Caco-2 (cell line): ENCODE measurements at regions not wholly inside any gene's neighbourhood (a gene's known extent, or its start where the extent isn't known, plus 50 kb on each side); places are given as distances from the start of the nearest gene placed in this dataset.

Source experiments
- BruUV-seq: library from RNA; stranded (reverse); fragments of 400-500 nt; replicated peaks from 2 replicates; lab custom pipeline; 2021; lab: Mats Ljungman, UMichigan
- CTCF ChIA-PET: fragments of 300-600 bp; sonication (Branson Sonifier 250); formaldehyde crosslinking; loops from one replicate; lab custom pipeline; 2022; ENCODE audit warnings: antibody characterized with exemption; lab: Charles Lee
- POLR2A ChIA-PET: fragments of 300-600 bp; sonication (Branson Sonifier 250); formaldehyde crosslinking; loops from one replicate; lab custom pipeline; 2022; ENCODE audit warnings: antibody characterized with exemption; lab: Charles Lee
- DNase-seq, 2 experiments: peaks; one replicate each; pipeline versions ENCODE4 v3.0.0 to v3.0.0-alpha.2; 2020 to 2022
- H3K27me3 ChIP-seq: replicated peaks from 2 replicates; pipeline ENCODE4 v1.6.0; 2011; ENCODE audit warnings: low read length; ENCODE audit not compliant: control insufficient read depth, insufficient read depth
- H3K36me3 ChIP-seq: 2 replicates; pipeline ENCODE4 v1.5.1; 2011; ENCODE audit warnings: low read length; ENCODE audit not compliant: control insufficient read depth, insufficient read depth
- H3K4me1 ChIP-seq: fragments of 250-450 bp; sonication (Bioruptor Pico); 2 replicates; pipeline ENCODE4 v1.5.1; 2020; ENCODE audit warnings: mild to moderate bottlenecking
- H3K4me3 ChIP-seq: 2 replicates; pipeline ENCODE4 v1.5.1; 2011; ENCODE audit warnings: low read depth, mild to moderate bottlenecking, control low read depth, low read length
- H3K9me3 ChIP-seq: fragments of 250-450 bp; sonication (Bioruptor Pico); 2 replicates; pipeline ENCODE4 v1.5.1; 2020; ENCODE audit warnings: mild to moderate bottlenecking, moderate library complexity
- H3K27ac Mint-ChIP-seq: one replicate; pipeline ENCODE4 v1.8.0; 2022; ENCODE audit warnings: mixed read lengths; ENCODE audit not compliant: unreplicated experiment
- H3K27me3 Mint-ChIP-seq: one replicate; pipeline ENCODE4 v1.8.0; 2022; ENCODE audit warnings: mixed read lengths; ENCODE audit not compliant: insufficient read depth, unreplicated experiment
- H3K36me3 Mint-ChIP-seq: one replicate; pipeline ENCODE4 v1.8.0; 2022; ENCODE audit warnings: mild to moderate bottlenecking, mixed read lengths; ENCODE audit not compliant: insufficient read depth, unreplicated experiment
- H3K4me1 Mint-ChIP-seq: one replicate; pipeline ENCODE4 v1.8.0; 2022; ENCODE audit warnings: low read depth, mixed read lengths; ENCODE audit not compliant: unreplicated experiment
- H3K4me3 Mint-ChIP-seq: one replicate; pipeline ENCODE4 v1.8.0; 2022; ENCODE audit warnings: mild to moderate bottlenecking, moderate library complexity, mixed read lengths; ENCODE audit not compliant: unreplicated experiment
- H3K9me3 Mint-ChIP-seq: one replicate; pipeline ENCODE4 v1.8.0; 2022; ENCODE audit warnings: mixed read lengths; ENCODE audit not compliant: unreplicated experiment
- intact Hi-C: fragments of 100-400 bp; cut with micrococcal nuclease; formaldehyde crosslinking; loops from one replicate; pipeline ENCODE4 v1.10.0; 2022; ENCODE audit not compliant: unreplicated experiment
- TF ChIP-seq, protein P1 (sequence below), 2 experiments: fragments of 200-600 bp in 1 of 2; IDR thresholded peaks; 1 replicate in 1 of 2; 2 replicates in 1 of 2; pipeline versions ENCODE4 v1.5.1 to v1.8.0; 2011 to 2022; ENCODE audit warnings: antibody characterized with exemption in 1 of 2, control low read depth in 1 of 2, inconsistent platforms in 1 of 2, low read depth in 1 of 2, low read length in 1 of 2, mild to moderate bottlenecking in 1 of 2, moderate library complexity in 1 of 2; ENCODE audit not compliant: insufficient read depth in 1 of 2, severe bottlenecking in 1 of 2, unreplicated experiment in 1 of 2

DNA sequence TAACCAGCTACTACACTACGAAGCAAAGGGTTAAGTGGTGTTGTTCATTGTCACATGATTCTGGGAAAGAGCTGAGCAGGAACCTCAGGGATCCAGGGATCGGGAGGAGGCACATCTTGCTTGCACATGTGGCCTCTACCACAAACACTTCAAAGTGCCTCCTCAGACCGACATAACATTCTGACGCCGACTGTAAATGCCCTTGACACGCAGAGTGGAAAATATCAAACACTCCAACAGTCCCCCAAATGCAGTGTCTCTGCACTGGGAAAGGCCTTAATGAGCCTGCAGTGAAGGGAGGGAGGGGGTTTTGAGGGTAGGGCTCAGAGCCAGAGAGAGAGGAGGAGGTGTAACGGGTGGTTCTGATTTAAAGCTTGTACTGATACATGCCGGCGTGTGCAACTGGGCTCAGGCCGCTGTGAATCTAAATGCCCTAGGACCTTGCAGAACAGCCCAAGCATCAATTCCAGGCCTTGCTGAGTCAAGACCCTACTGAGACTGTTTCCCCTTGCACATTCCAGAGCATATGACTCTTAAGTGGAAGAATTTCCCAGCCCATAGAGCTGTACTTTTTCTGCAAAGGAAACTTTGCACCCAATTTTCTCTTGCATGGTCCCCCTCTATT is 163.7 kb downstream of the NTMT2 start:
- H3K36me3 Mint-ChIP-seq = no peaks in the 10 kb centered on the region
- H3K27me3 Mint-ChIP-seq = peaks cover 9% of the 10 kb centered on the region
- Histone ChIP-seq H3K4me3 (no peak overlapping the region), H3K27me3 (no peaks in the 10 kb centered on the region; the same call in 1 of the 2 replicates), H3K36me3 (no peaks in the 10 kb centered on the region), H3K9me3 (no peaks in the 10 kb centered on the region), H3K4me1 (no peaks in the 10 kb centered on the region)
- CTCF ChIA-PET = no interaction called here
- POLR2A ChIA-PET = no interaction called here
- no peak overlapping the region for H3K27ac Mint-ChIP-seq
- no peak for DNase-seq
- TF ChIP-seq, protein P1, sequence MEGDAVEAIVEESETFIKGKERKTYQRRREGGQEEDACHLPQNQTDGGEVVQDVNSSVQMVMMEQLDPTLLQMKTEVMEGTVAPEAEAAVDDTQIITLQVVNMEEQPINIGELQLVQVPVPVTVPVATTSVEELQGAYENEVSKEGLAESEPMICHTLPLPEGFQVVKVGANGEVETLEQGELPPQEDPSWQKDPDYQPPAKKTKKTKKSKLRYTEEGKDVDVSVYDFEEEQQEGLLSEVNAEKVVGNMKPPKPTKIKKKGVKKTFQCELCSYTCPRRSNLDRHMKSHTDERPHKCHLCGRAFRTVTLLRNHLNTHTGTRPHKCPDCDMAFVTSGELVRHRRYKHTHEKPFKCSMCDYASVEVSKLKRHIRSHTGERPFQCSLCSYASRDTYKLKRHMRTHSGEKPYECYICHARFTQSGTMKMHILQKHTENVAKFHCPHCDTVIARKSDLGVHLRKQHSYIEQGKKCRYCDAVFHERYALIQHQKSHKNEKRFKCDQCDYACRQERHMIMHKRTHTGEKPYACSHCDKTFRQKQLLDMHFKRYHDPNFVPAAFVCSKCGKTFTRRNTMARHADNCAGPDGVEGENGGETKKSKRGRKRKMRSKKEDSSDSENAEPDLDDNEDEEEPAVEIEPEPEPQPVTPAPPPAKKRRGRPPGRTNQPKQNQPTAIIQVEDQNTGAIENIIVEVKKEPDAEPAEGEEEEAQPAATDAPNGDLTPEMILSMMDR (IDR thresholded peaks at IDR 0.05; ENCODE audit: insufficient read depth in 1 of 2, low read depth in 1 of 2, low read length in 1 of 2, severe bottlenecking in 1 of 2, unreplicated experiment in 1 of 2) = no peak
- no peak overlapping the region for H3K4me3 Mint-ChIP-seq
- intact Hi-C loops = no loop called here
- no peaks in the 10 kb centered on the region for H3K4me1 Mint-ChIP-seq
- no TSS peak for BruUV-seq
- H3K9me3 Mint-ChIP-seq = no peaks in the 10 kb centered on the region

DNA sequence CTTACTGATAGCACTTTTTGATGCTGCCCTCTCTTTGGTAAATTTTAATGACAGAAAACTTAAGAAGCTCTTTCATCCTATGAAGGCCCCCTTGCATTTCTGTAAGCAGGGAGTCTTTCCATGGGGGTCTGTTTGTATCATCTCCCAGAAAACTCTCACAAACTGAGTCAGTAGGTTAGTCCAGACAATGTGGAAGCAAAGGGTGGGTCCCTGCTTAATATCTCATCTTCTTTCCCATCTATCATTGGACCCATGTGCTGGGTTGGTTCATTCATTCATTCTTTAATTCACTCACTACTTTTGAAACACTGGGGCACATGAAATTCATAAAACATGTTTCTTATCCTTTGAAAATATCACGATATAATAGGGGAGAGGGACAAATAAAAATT is 164.3 kb downstream of the NTMT2 start:
- H3K36me3 Mint-ChIP-seq = no peaks in the 10 kb centered on the region
- POLR2A ChIA-PET = no interaction called here

DNA sequence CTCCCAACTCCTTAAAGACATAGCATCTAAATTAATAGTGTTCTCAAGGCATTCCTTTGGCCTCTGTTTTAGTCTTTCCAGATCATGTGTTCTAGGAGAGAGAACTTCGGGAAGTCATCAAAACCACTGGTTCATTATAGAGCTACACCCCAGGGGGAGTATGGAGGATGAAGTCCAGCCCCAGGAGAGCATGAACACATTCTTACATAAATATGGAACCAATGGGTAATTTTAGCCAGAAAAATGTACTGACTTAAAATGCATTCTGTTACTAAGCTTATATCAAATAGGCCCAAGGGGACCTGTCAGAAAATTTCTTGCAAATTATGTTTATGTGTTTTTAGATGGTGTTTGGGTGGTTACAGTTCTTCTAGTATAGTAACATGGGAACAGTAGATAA is 165.2 kb downstream of the NTMT2 start:
- CTCF ChIA-PET = no interaction called here
- BruUV-seq = no TSS peak
- H3K27ac Mint-ChIP-seq = no peak overlapping the region
- H3K4me3 Mint-ChIP-seq = no peak overlapping the region
- no peaks in the 10 kb centered on the region for H3K9me3 ChIP-seq
- DNase-seq = no peak
- no peaks in the 10 kb centered on the region for H3K36me3 Mint-ChIP-seq
- H3K27me3 ChIP-seq = no peaks in the 10 kb centered on the region; the same call in 1 of the 2 replicates
- intact Hi-C loops = no loop called here
- H3K27me3 Mint-ChIP-seq = peaks cover 15% of the 10 kb centered on the region
- no peaks in the 10 kb centered on the region for H3K36me3 ChIP-seq
- TF ChIP-seq, protein P1 (IDR thresholded peaks at IDR 0.05; ENCODE audit: insufficient read depth in 1 of 2, low read depth in 1 of 2, low read length in 1 of 2, severe bottlenecking in 1 of 2, unreplicated experiment in 1 of 2) = no peak
- H3K4me1 ChIP-seq = no peaks in the 10 kb centered on the region
- no peaks in the 10 kb centered on the region for H3K9me3 Mint-ChIP-seq
- no peak overlapping the region for H3K4me3 ChIP-seq
- H3K4me1 Mint-ChIP-seq = no peaks in the 10 kb centered on the region
- POLR2A ChIA-PET = no interaction called here

More for the DNA sequence above, 164.3 kb downstream of the NTMT2 start:
- H3K4me3 Mint-ChIP-seq = no peak overlapping the region
- H3K27ac Mint-ChIP-seq = no peak overlapping the region
- Histone ChIP-seq H3K9me3 (no peaks in the 10 kb centered on the region), H3K4me1 (no peaks in the 10 kb centered on the region), H3K36me3 (no peaks in the 10 kb centered on the region), H3K27me3 (no peaks in the 10 kb centered on the region; the same call in 1 of the 2 replicates), H3K4me3 (no peak overlapping the region)
- intact Hi-C loops = no loop called here
- peaks cover 9% of the 10 kb centered on the region for H3K27me3 Mint-ChIP-seq
- TF ChIP-seq, protein P1 (IDR thresholded peaks at IDR 0.05; ENCODE audit: insufficient read depth in 1 of 2, low read depth in 1 of 2, low read length in 1 of 2, severe bottlenecking in 1 of 2, unreplicated experiment in 1 of 2) = no peak
- DNase-seq = no peak
- no peaks in the 10 kb centered on the region for H3K9me3 Mint-ChIP-seq
- CTCF ChIA-PET = no interaction called here
- H3K4me1 Mint-ChIP-seq = no peaks in the 10 kb centered on the region
- no TSS peak for BruUV-seq
